GM12878 (cell line): ENCODE measurements at regions not wholly inside any gene's neighbourhood (a gene's known extent, or its start where the extent isn't known, plus 50 kb on each side); places are given as distances from the start of the nearest gene placed in this dataset.

ENCODE experiments used
- ATAC-seq: fragments of 200-7000 bp; cut with Tn5 transposase; 3 replicates; pipeline ENCODE4 v1.9.1; 2020; ENCODE audit warnings: mild to moderate bottlenecking, moderate library complexity
- BruUV-seq: library from RNA; stranded (reverse); fragments of 400-500 nt; replicated peaks from 2 replicates; lab custom pipeline; 2021; lab: Mats Ljungman, UMichigan
- CTCF ChIA-PET: fragments of 300-600 bp; sonication (Branson Sonifier 250); formaldehyde crosslinking; extraction: SDS; loops from one replicate; lab custom pipeline; 2021; ENCODE audit warnings: inconsistent platforms; lab: Yijun Ruan, JAX
- POLR2A ChIA-PET: fragments of 350-600 bp; formaldehyde crosslinking; extraction: SDS; loops from one replicate; lab custom pipeline; 2021; ENCODE audit warnings: inconsistent platforms; lab: Charles Lee
- RAD21 ChIA-PET: fragments of 300-600 bp; sonication (Branson Sonifier 250); formaldehyde crosslinking; loops from one replicate; lab custom pipeline; 2023; ENCODE audit warnings: antibody characterized with exemption; ENCODE audit not compliant: unreplicated experiment; lab: Charles Lee
- SMC1A ChIA-PET: fragments of 300-600 bp; sonication (Branson Sonifier 250); formaldehyde crosslinking; loops from one replicate; lab custom pipeline; 2023; ENCODE audit not compliant: unreplicated experiment, uncharacterized antibody; lab: Charles Lee
- DNase-seq: peaks from one replicate; pipeline ENCODE4 v3.0.0-alpha.2; 2011; ENCODE audit warnings: low read depth, low spot score
- FAIRE-seq: peaks from 3 replicates; lab custom pipeline; 2011; peaks lifted over from hg19 to GRCh38; lab: Jason Lieb, UNC
- H2AFZ ChIP-seq: 2 replicates; pipeline ENCODE4 v1.6.0; 2011; ENCODE audit warnings: low read depth, low read length, control low read depth; ENCODE audit not compliant: control insufficient read depth
- H3K27ac ChIP-seq: 2 replicates; pipeline ENCODE4 v1.5.1; 2011; ENCODE audit warnings: control low read depth; ENCODE audit not compliant: control insufficient read depth, insufficient read depth
- H3K27me3 ChIP-seq, 2 experiments: replicated peaks in 1 of 2; 2 replicates each; pipeline versions ENCODE4 v1.6.0 to v1.6.1; 2011; ENCODE audit warnings: low read length in 1 of 2; ENCODE audit not compliant: control insufficient read depth in 2 of 2, insufficient read depth in 2 of 2
- H3K36me3 ChIP-seq, 2 experiments: 2 replicates each; pipeline ENCODE4 v1.5.1; 2011; ENCODE audit warnings: low read length in 1 of 2; ENCODE audit not compliant: control insufficient read depth in 2 of 2, insufficient read depth in 2 of 2
- H3K4me1 ChIP-seq: 2 replicates; pipeline ENCODE4 v1.6.1; 2011; ENCODE audit warnings: mild to moderate bottlenecking, low read length, moderate library complexity, mixed read lengths; ENCODE audit not compliant: control insufficient read depth, insufficient read depth
- H3K4me2 ChIP-seq: 2 replicates; pipeline ENCODE4 v1.6.0; 2011; ENCODE audit warnings: control low read depth; ENCODE audit not compliant: control insufficient read depth, insufficient read depth
- H3K4me3 ChIP-seq: fragments of 200-600 bp; sonication (generic); 2 replicates; pipeline ENCODE4 v1.5.1; 2016
- H3K79me2 ChIP-seq: 2 replicates; pipeline ENCODE4 v1.6.0; 2011; ENCODE audit warnings: low read length; ENCODE audit not compliant: control insufficient read depth, insufficient read depth
- H3K9ac ChIP-seq: 2 replicates; pipeline ENCODE4 v1.8.0; 2011; ENCODE audit warnings: low read length, control low read depth, mixed read lengths; ENCODE audit not compliant: control insufficient read depth, insufficient read depth
- H3K9me3 ChIP-seq: replicated peaks from 3 replicates; pipeline ENCODE4 v1.5.1; 2011; ENCODE audit warnings: mild to moderate bottlenecking, low read length; ENCODE audit not compliant: control insufficient read depth, insufficient read depth
- H4K20me1 ChIP-seq: 2 replicates; pipeline ENCODE4 v1.6.0; 2011; ENCODE audit not compliant: control insufficient read depth, insufficient read depth
- BHLHE40 ChIP-seq, 2 experiments: fragments of 450-650 bp in 1 of 2; IDR thresholded peaks; 2 replicates each; pipeline ENCODE4 v1.6.1; 2011 to 2017; ENCODE audit warnings: low read depth in 2 of 2, borderline replicate concordance in 1 of 2, improper control_type of control experiment in 1 of 2, low read length in 1 of 2, mild to moderate bottlenecking in 1 of 2
- CBX3 ChIP-seq: fragments of 200-600 bp; sonication (generic); IDR thresholded peaks from 2 replicates; pipeline ENCODE4 v1.6.1; 2016; ENCODE audit warnings: low read depth, borderline replicate concordance
- CEBPB ChIP-seq, 2 experiments: fragments of 150-350 bp in 1 of 2; IDR thresholded peaks; 2 replicates each; pipeline ENCODE4 v1.6.1; 2012 to 2014; ENCODE audit warnings: low read depth in 2 of 2, low read length in 2 of 2, borderline replicate concordance in 1 of 2, inconsistent platforms in 1 of 2
- JUNB ChIP-seq: IDR thresholded peaks from 2 replicates; pipeline ENCODE4 v1.6.1; 2016; ENCODE audit warnings: antibody characterized with exemption, mild to moderate bottlenecking
- NFYA ChIP-seq: IDR thresholded peaks from 2 replicates; pipeline ENCODE4 v1.6.1; 2011; ENCODE audit warnings: low read depth, mild to moderate bottlenecking, low read length, improper control_type of control experiment, borderline replicate concordance
- NR2C2 ChIP-seq: IDR thresholded peaks from 2 replicates; pipeline ENCODE4 v1.6.1; 2011; ENCODE audit warnings: borderline replicate concordance, low read depth; ENCODE audit not compliant: control insufficient read depth, insufficient read length
- POLR2A ChIP-seq: IDR thresholded peaks from 2 replicates; pipeline ENCODE4 v1.6.1; 2011; ENCODE audit warnings: low read depth, mild to moderate bottlenecking, low read length
- POU2F2 ChIP-seq: IDR thresholded peaks from 3 replicates; pipeline ENCODE4 v1.6.1; 2011; ENCODE audit warnings: low read depth, mild to moderate bottlenecking, low read length, borderline replicate concordance
- RAD21 ChIP-seq: IDR thresholded peaks from 2 replicates; pipeline ENCODE4 v1.6.1; 2011; ENCODE audit warnings: mild to moderate bottlenecking, low read depth, low read length, moderate library complexity; ENCODE audit not compliant: insufficient read depth
- RB1 ChIP-seq: fragments of 450-650 bp; formaldehyde crosslinking; IDR thresholded peaks from 2 replicates; pipeline ENCODE4 v1.6.1; 2017; ENCODE audit warnings: mild to moderate bottlenecking, borderline replicate concordance
- RFX5 ChIP-seq: IDR thresholded peaks from 2 replicates; pipeline ENCODE4 v1.6.1; 2011; ENCODE audit warnings: low read depth, low read length, improper control_type of control experiment
- SP1 ChIP-seq: IDR thresholded peaks from one replicate; pipeline ENCODE4 v1.6.1; 2011; ENCODE audit warnings: low read depth, low read length
- TCF3 ChIP-seq: IDR thresholded peaks from 2 replicates; pipeline ENCODE4 v1.6.1; 2012; ENCODE audit warnings: low read depth, mild to moderate bottlenecking, low read length, borderline replicate concordance; ENCODE audit not compliant: insufficient read depth
- WGBS: methylation state at CpG from one replicate; pipeline ENCODE4 v1.1.6; 2016; ENCODE audit warnings: low lambda C conversion rate; ENCODE audit not compliant: insufficient replicate concordance, insufficient coverage; ENCODE audit errors: missing lambda C conversion rate; 5-methylcytosine and 5-hydroxymethylcytosine counted together
- in situ Hi-C: fragments of 300-500 bp; cut with MboI; formaldehyde crosslinking; loops from 9 replicates; pipeline ENCODE4 v1.14.3; 2018; ENCODE audit warnings: mixed read lengths
- intact Hi-C: fragments of 100-400 bp; cut with micrococcal nuclease; formaldehyde crosslinking; loops from one replicate; pipeline ENCODE4 v1.14.2; 2022; ENCODE audit not compliant: unreplicated experiment
- TF ChIP-seq, protein P1 (sequence below): fragments of 450-650 bp; IDR thresholded peaks from 2 replicates; pipeline ENCODE4 v1.6.1; 2014; ENCODE audit warnings: mild to moderate bottlenecking
- TF ChIP-seq, protein P2 (sequence below): fragments of 150-350 bp; IDR thresholded peaks from 2 replicates; pipeline ENCODE4 v1.6.1; 2014; ENCODE audit warnings: mild to moderate bottlenecking, low read depth, low read length

DNA sequence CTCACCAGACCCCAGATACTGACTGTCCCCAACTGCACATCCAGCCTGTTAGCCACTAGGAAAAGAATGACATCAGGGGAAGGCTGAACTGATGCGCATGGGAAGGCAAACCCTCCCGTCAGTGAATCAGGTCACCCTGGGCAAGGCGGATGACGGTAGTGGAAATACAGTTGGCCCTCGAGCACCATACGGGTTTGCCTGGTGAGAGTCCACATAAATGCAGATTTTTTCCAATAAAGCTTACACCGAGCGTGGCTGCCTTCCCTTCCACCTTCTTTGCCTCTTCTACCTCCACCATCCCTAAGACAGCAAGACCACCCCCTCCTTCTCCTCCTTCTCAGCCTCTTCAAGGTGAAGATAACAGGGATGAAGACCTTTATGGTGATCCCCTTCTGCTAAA, 236.1 kb upstream of the TNRC6C start:
- H4K20me1 ChIP-seq, result no peaks in the 10 kb centered on the region; the same call in 1 of the 2 replicates
- CTCF ChIA-PET, result no interaction called here
- RAD21 ChIA-PET, result no interaction called here
- SMC1A ChIA-PET, result no interaction called here
- POLR2A ChIA-PET, result no interaction called here
- H3K4me2 ChIP-seq, result no peak overlapping the region
- H3K9ac ChIP-seq, result no peak overlapping the region
- ATAC-seq, result no peak
- in situ Hi-C loops, result no loop called here
- no peak for DNase-seq
- BruUV-seq, result no TSS peak
- no peaks in the 10 kb centered on the region for H3K4me1 ChIP-seq
- no peaks in the 10 kb centered on the region for H3K36me3 ChIP-seq
- H3K27me3 ChIP-seq, result no peaks in the 10 kb centered on the region
- FAIRE-seq, result no peak
- H3K4me3 ChIP-seq, result no peak overlapping the region
- no peak overlapping the region for H2AFZ ChIP-seq
- TF ChIP-seq TCF3 (no peak), JUNB (no peak), CBX3 (no peak), BHLHE40 (IDR thresholded peaks at IDR 0.05; ENCODE audit: borderline replicate concordance in 1 of 2, low read depth in 2 of 2, low read length in 1 of 2) (no peak), NFYA (no peak), NR2C2 (no peak)
- TF ChIP-seq, all 136 proteins: peak for 0
- Histone ChIP-seq H3K27ac (no peak overlapping the region), H3K9me3 (no peaks in the 10 kb centered on the region), H3K79me2 (no peaks in the 10 kb centered on the region)
- intact Hi-C loops, result no loop called here
- WGBS, result 44% methylated on average over 8 of the region's 8 CpGs

DNA sequence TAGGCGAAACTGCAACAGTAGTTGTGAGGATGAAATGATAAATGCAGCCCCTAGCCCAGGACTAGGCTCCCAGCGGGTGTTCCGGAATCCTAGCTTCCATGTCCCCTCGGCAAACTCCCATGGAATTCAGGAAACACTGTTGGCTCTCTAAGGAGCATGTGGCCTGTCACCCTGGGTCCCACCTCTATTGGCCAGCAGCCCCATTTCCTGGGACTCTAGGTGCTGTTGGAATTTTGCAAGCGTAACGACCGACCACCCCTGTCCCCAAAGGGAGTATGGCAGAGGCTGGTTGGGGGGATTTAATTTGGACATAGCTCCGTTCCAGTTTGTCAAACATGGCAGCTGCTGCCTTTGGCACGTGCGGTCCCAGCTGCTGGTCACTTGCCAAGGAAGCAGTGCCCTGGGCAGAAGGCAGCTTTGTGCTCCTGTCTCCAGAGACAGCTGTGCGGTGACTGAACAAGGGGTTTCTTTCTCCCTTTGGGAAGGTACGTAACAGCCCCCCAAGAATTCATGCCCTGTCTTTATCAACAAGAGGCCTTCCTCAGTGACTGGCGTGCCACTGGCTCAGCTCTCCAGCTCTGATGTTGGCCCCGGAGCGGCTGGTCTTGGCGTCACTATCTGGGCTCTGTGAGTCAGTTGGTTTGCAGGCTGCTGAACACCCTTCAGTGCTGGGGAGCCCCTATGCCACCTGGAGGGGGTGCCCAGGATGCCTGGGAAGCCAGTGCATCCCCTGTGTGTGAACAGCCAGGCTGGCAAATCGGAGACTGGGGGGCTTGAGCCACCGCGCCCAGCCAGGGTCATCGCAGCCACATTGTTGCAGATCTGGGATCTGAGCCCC, 235.2 kb upstream of the TNRC6C start:
- H3K9me3 ChIP-seq, result no peaks in the 10 kb centered on the region
- H2AFZ ChIP-seq, result no peak overlapping the region
- FAIRE-seq, result no peak
- BruUV-seq, result no TSS peak
- 58% methylated on average over 19 of the region's 20 CpGs for WGBS
- no peaks in the 10 kb centered on the region for H3K27me3 ChIP-seq
- no peak overlapping the region for H3K4me2 ChIP-seq
- ATAC-seq, result no peak
- no peak overlapping the region for H3K9ac ChIP-seq
- no peaks in the 10 kb centered on the region for H3K4me1 ChIP-seq
- in situ Hi-C loops, result no loop called here
- RAD21 ChIA-PET, result no interaction called here
- no peak overlapping the region for H3K27ac ChIP-seq
- no peaks in the 10 kb centered on the region for H3K36me3 ChIP-seq
- SMC1A ChIA-PET, result no interaction called here
- intact Hi-C loops, result no loop called here
- POLR2A ChIA-PET, result no interaction called here
- CTCF ChIA-PET, result no interaction called here
- no peak overlapping the region for H3K4me3 ChIP-seq
- DNase-seq, result no peak
- no peaks in the 10 kb centered on the region for H3K79me2 ChIP-seq
- H4K20me1 ChIP-seq, result no peaks in the 10 kb centered on the region; the same call in 1 of the 2 replicates
- TF ChIP-seq POU2F2 (no peak), RB1 (no peak), RAD21 (no peak), POLR2A (no peak), RFX5 (no peak), CEBPB (IDR thresholded peaks at IDR 0.05; ENCODE audit: borderline replicate concordance in 1 of 2, low read depth in 2 of 2, low read length in 2 of 2) (no peak), SP1 (no peak)
- TF ChIP-seq, protein P1, sequence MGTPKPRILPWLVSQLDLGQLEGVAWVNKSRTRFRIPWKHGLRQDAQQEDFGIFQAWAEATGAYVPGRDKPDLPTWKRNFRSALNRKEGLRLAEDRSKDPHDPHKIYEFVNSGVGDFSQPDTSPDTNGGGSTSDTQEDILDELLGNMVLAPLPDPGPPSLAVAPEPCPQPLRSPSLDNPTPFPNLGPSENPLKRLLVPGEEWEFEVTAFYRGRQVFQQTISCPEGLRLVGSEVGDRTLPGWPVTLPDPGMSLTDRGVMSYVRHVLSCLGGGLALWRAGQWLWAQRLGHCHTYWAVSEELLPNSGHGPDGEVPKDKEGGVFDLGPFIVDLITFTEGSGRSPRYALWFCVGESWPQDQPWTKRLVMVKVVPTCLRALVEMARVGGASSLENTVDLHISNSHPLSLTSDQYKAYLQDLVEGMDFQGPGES, result no peak
- TF ChIP-seq, protein P2, sequence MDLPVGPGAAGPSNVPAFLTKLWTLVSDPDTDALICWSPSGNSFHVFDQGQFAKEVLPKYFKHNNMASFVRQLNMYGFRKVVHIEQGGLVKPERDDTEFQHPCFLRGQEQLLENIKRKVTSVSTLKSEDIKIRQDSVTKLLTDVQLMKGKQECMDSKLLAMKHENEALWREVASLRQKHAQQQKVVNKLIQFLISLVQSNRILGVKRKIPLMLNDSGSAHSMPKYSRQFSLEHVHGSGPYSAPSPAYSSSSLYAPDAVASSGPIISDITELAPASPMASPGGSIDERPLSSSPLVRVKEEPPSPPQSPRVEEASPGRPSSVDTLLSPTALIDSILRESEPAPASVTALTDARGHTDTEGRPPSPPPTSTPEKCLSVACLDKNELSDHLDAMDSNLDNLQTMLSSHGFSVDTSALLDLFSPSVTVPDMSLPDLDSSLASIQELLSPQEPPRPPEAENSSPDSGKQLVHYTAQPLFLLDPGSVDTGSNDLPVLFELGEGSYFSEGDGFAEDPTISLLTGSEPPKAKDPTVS, result no peak
